ENCODE measurements at regions not wholly inside any gene's neighbourhood (a gene's known extent, or its start where the extent isn't known, plus 50 kb on each side); places are given as distances from the start of the nearest gene placed in this dataset.

DNA sequence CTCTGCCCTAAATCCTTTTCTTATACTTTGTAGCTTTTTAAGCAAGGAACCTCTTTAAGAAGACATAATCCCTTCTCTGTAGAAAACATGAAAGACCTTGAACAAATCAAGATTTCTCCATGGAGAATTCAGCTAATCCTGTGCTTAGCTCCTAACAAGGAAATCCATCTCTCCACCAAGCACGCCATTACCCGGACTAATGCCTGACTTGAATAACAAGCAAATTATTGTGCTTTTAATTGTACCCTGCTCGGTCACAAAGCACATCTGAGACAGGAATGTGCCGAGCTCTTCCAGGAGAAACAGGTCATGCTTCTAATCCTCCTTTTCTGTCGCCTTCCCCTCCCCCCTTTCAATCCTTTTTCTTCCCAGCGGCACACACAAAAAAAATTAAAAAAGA, 141.3 kb downstream of the PSAT1 start:
- Histone ChIP-seq H2BK15ac (ENCODE audit: low read depth, poor library complexity, severe bottlenecking) (no peak overlapping the region), H3K23ac (ENCODE audit: low read length in 2 of 2) (no peak overlapping the region), H3K14ac (ENCODE audit: low read length in 2 of 2) (no peak overlapping the region), H3K4me3 (ENCODE audit: insufficient read depth in 1 of 2, low read depth in 1 of 2, low read length in 2 of 2) (no peak overlapping the region), H4K91ac (ENCODE audit: low read length) (no peak overlapping the region), H4K8ac (ENCODE audit: low read length) (no peak overlapping the region), H2BK12ac (ENCODE audit: low read length in 2 of 2) (no peak overlapping the region), H3K9ac (ENCODE audit: low read length) (no peak overlapping the region), H3K36me3 (ENCODE audit: control insufficient read depth in 1 of 2, insufficient read depth in 2 of 2, low read depth in 1 of 2, low read length in 2 of 2) (no peaks in the 10 kb centered on the region), H3K18ac (ENCODE audit: low read depth in 1 of 2, low read length in 2 of 2) (no peak overlapping the region), H3K4me2 (ENCODE audit: low read length, poor library complexity, severe bottlenecking) (no peak overlapping the region), H3K4me1 (ENCODE audit: control insufficient read depth, insufficient read depth, low read depth, low read length) (peaks cover 2% of the 10 kb centered on the region), H2BK5ac (ENCODE audit: low read depth, low read length, poor library complexity, severe bottlenecking) (no peak overlapping the region), H3K9me3 (ENCODE audit: control insufficient read depth, low read length) (no peaks in the 10 kb centered on the region), H3K27ac (ENCODE audit: low read length, poor library complexity, severe bottlenecking) (no peak overlapping the region), H3K27me3 (ENCODE audit: control insufficient read depth in 1 of 2, insufficient read depth in 1 of 2, low read length in 2 of 2) (peaks cover 0 to 60% of the 10 kb centered on the region in 2 experiments), H2AFZ (ENCODE audit: low read depth, low read length) (no peak overlapping the region), H3K79me1 (replicated peaks; ENCODE audit: low read length, poor library complexity, severe bottlenecking) (no peaks in the 10 kb centered on the region), H2AK5ac (ENCODE audit: low read length, severe bottlenecking) (no peak overlapping the region), H2BK120ac (ENCODE audit: low read depth, low read length) (no peak overlapping the region), H3K4ac (ENCODE audit: low read depth in 1 of 2, low read length in 2 of 2) (no peak overlapping the region)
- no peak for DNase-seq
- 83% methylated on average over 4 of the region's 6 CpGs for WGBS

DNA sequence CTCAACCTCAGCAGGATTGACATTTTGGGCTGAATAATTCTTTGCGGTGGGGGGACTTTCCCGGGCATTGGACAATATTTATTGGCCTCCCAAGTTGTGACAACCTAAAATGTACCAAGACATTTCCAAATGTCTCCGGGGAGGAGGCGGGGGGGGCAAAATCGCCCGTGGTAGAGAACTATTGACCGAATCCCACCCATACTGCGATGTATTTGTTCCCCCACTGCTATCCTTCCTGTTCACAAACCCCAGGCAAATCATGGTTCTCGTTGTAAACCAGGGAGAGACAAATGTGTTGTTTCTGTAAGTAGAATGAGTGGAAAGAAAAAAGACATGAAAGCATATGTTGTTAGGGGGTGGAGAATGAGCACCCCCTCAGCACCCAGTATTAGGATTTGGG, 141.9 kb downstream of the PSAT1 start:
- WGBS = 69% methylated on average over 7 of the region's 9 CpGs
- no peak overlapping the region for H4K8ac ChIP-seq (ENCODE audit: low read length)

DNA sequence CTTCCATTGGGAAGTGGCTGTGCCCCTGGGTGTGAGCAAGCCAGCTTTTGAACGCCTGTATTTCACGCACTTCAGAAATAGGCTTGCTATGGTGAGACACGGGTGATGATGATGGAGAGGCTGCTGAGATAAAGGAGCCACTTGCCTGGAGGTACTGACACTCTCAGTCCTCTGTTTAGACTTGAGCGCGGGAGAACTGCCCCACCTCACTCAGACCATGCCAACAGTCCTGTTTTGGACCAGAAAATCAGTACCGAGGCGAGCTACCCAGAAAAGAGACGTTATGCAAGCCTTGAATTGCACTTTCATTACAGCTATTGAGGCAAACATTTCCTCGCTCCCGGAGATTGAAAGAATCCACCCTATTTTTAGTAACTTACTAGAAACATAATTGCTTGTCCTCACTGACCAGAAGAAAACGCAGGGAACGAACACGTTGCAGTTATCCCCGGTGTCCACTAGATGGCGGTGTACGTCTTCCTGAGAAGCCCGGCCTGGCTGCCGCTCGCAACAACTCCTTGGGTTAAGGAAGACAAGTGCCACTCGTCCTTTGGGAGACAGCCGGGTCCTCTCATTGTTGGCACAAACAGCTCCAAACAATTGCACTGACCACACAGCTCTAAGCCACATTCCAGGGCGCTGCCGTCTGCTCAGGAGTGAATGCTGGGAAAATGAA, 142.4 kb downstream of the PSAT1 start:
- Histone ChIP-seq H3K4me1 (ENCODE audit: control insufficient read depth, insufficient read depth, low read depth, low read length) (peaks cover 2% of the 10 kb centered on the region), H3K18ac (ENCODE audit: low read depth in 1 of 2, low read length in 2 of 2) (no peak overlapping the region), H3K4me2 (ENCODE audit: low read length, poor library complexity, severe bottlenecking) (peak overlapping the region; percentile 30), H3K27me3 (ENCODE audit: control insufficient read depth in 1 of 2, insufficient read depth in 1 of 2, low read length in 2 of 2) (peaks cover 0 to 57% of the 10 kb centered on the region in 2 experiments), H2BK12ac (ENCODE audit: low read length in 2 of 2) (no peak overlapping the region), H2BK120ac (ENCODE audit: low read depth, low read length) (no peak overlapping the region), H3K27ac (ENCODE audit: low read length, poor library complexity, severe bottlenecking) (no peak overlapping the region), H3K23ac (ENCODE audit: low read length in 2 of 2) (no peak overlapping the region), H3K4me3 (ENCODE audit: insufficient read depth in 1 of 2, low read depth in 1 of 2, low read length in 2 of 2) (peak overlapping the region in 1 of 2 experiments; percentile 3), H2AK5ac (ENCODE audit: low read length, severe bottlenecking) (no peak overlapping the region), H2BK5ac (ENCODE audit: low read depth, low read length, poor library complexity, severe bottlenecking) (no peak overlapping the region), H3K14ac (ENCODE audit: low read length in 2 of 2) (no peak overlapping the region), H3K79me1 (replicated peaks; ENCODE audit: low read length, poor library complexity, severe bottlenecking) (no peaks in the 10 kb centered on the region), H3K9me3 (ENCODE audit: control insufficient read depth, low read length) (no peaks in the 10 kb centered on the region), H4K91ac (ENCODE audit: low read length) (no peak overlapping the region), H2AFZ (ENCODE audit: low read depth, low read length) (no peak overlapping the region), H3K36me3 (ENCODE audit: control insufficient read depth in 1 of 2, insufficient read depth in 2 of 2, low read depth in 1 of 2, low read length in 2 of 2) (no peaks in the 10 kb centered on the region), H4K8ac (ENCODE audit: low read length) (no peak overlapping the region), H2BK15ac (ENCODE audit: low read depth, poor library complexity, severe bottlenecking) (no peak overlapping the region), H3K9ac (ENCODE audit: low read length) (peak overlapping the region; percentile 11), H3K4ac (ENCODE audit: low read depth in 1 of 2, low read length in 2 of 2) (no peak overlapping the region)
- WGBS = 23% methylated on average over 20 of the region's 23 CpGs
- peak; percentile 85 for DNase-seq

More for the DNA sequence above, 141.9 kb downstream of the PSAT1 start:
- Histone ChIP-seq H3K27ac (ENCODE audit: low read length, poor library complexity, severe bottlenecking) (no peak overlapping the region), H4K91ac (ENCODE audit: low read length) (no peak overlapping the region), H2AFZ (ENCODE audit: low read depth, low read length) (no peak overlapping the region), H2AK5ac (ENCODE audit: low read length, severe bottlenecking) (no peak overlapping the region), H2BK5ac (ENCODE audit: low read depth, low read length, poor library complexity, severe bottlenecking) (no peak overlapping the region), H3K18ac (ENCODE audit: low read depth in 1 of 2, low read length in 2 of 2) (no peak overlapping the region), H3K4ac (ENCODE audit: low read depth in 1 of 2, low read length in 2 of 2) (no peak overlapping the region), H3K36me3 (ENCODE audit: control insufficient read depth in 1 of 2, insufficient read depth in 2 of 2, low read depth in 1 of 2, low read length in 2 of 2) (no peaks in the 10 kb centered on the region), H3K23ac (ENCODE audit: low read length in 2 of 2) (no peak overlapping the region), H3K14ac (ENCODE audit: low read length in 2 of 2) (no peak overlapping the region), H3K79me1 (replicated peaks; ENCODE audit: low read length, poor library complexity, severe bottlenecking) (no peaks in the 10 kb centered on the region), H2BK12ac (ENCODE audit: low read length in 2 of 2) (no peak overlapping the region), H3K27me3 (ENCODE audit: control insufficient read depth in 1 of 2, insufficient read depth in 1 of 2, low read length in 2 of 2) (peaks cover 0 to 60% of the 10 kb centered on the region in 2 experiments), H3K9me3 (ENCODE audit: control insufficient read depth, low read length) (no peaks in the 10 kb centered on the region), H2BK15ac (ENCODE audit: low read depth, poor library complexity, severe bottlenecking) (no peak overlapping the region), H2BK120ac (ENCODE audit: low read depth, low read length) (no peak overlapping the region), H3K4me2 (ENCODE audit: low read length, poor library complexity, severe bottlenecking) (no peak overlapping the region), H3K4me1 (ENCODE audit: control insufficient read depth, insufficient read depth, low read depth, low read length) (peaks cover 2% of the 10 kb centered on the region), H3K9ac (ENCODE audit: low read length) (no peak overlapping the region), H3K4me3 (ENCODE audit: insufficient read depth in 1 of 2, low read depth in 1 of 2, low read length in 2 of 2) (peak overlapping the region in 1 of 2 experiments; percentile 3)
- DNase-seq = no peak

DNA sequence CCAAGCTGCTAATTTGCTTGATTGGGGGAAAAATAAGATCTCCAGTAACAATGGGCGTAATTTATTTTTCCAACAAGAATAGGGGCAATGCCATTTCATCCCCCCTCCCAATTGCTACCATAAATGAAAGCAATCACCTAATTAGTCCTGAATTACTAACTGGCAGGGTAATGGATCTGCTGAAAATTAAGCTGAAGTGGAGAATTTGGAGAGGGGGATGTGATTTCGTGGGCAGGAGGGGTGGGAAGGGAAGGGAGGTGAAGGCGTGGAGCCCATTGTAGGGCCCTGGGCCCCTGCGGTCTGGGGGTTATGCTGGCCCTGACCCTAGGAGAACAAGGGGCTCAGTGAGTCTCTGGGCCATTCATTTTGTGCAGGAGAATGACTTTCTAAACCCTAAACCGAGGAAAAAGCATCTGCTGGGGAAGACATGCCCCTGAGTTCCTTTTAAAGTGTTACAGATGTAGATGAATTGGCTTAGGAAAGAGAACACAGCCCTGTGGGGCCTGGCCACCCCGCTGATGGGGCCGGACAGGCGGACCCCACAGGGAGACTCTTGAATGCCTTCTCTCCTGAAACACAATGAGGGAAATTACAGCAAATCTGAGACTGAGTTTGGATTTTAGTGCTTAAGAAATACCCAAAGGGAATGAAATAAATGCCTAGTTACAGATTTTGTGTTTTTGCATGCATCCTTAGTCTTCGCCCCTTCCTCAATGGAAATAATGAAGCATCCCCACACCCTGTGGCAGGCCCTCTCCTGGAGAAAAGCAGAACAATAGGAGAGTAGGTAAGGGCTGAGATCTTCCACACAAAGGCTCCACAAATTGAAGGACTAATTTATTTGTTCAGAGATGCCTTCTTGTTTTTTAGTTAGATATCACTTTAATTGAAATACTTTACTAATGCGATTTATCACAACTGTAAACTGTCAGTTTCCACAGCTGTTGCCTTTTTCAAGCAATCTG, 143.2 kb downstream of the PSAT1 start:
- Histone ChIP-seq H3K4me3 (ENCODE audit: insufficient read depth in 1 of 2, low read depth in 1 of 2, low read length in 2 of 2) (no peak overlapping the region), H3K9me3 (ENCODE audit: control insufficient read depth, low read length) (no peaks in the 10 kb centered on the region)

More for the DNA sequence above, 143.2 kb downstream of the PSAT1 start:
- Histone ChIP-seq H3K18ac (ENCODE audit: low read depth in 1 of 2, low read length in 2 of 2) (peak overlapping the region in 1 of 2 experiments; percentile 28), H2AK5ac (ENCODE audit: low read length, severe bottlenecking) (no peak overlapping the region), H3K4ac (ENCODE audit: low read depth in 1 of 2, low read length in 2 of 2) (no peak overlapping the region), H2AFZ (ENCODE audit: low read depth, low read length) (no peak overlapping the region), H3K23ac (ENCODE audit: low read length in 2 of 2) (no peak overlapping the region), H2BK120ac (ENCODE audit: low read depth, low read length) (no peak overlapping the region), H4K91ac (ENCODE audit: low read length) (no peak overlapping the region), H3K14ac (ENCODE audit: low read length in 2 of 2) (no peak overlapping the region), H3K79me1 (replicated peaks; ENCODE audit: low read length, poor library complexity, severe bottlenecking) (no peaks in the 10 kb centered on the region), H3K9ac (ENCODE audit: low read length) (no peak overlapping the region), H3K27me3 (ENCODE audit: control insufficient read depth in 1 of 2, insufficient read depth in 1 of 2, low read length in 2 of 2) (peaks cover 0 to 49% of the 10 kb centered on the region in 2 experiments), H3K27ac (ENCODE audit: low read length, poor library complexity, severe bottlenecking) (no peak overlapping the region), H3K4me2 (ENCODE audit: low read length, poor library complexity, severe bottlenecking) (peak overlapping the region; percentile 30), H3K36me3 (ENCODE audit: control insufficient read depth in 1 of 2, insufficient read depth in 2 of 2, low read depth in 1 of 2, low read length in 2 of 2) (no peaks in the 10 kb centered on the region), H3K4me1 (ENCODE audit: control insufficient read depth, insufficient read depth, low read depth, low read length) (peaks cover 2% of the 10 kb centered on the region), H2BK15ac (ENCODE audit: low read depth, poor library complexity, severe bottlenecking) (no peak overlapping the region), H2BK12ac (ENCODE audit: low read length in 2 of 2) (no peak overlapping the region), H4K8ac (ENCODE audit: low read length) (no peak overlapping the region), H2BK5ac (ENCODE audit: low read depth, low read length, poor library complexity, severe bottlenecking) (no peak overlapping the region)
- WGBS = 71% methylated on average over 8 of the region's 10 CpGs
- DNase-seq = no peak
